Muscle of leg (tissue), 3 donors: ENCODE measurements at regions not wholly inside any gene's neighbourhood (a gene's known extent, or its start where the extent isn't known, plus 50 kb on each side); places are given as distances from the start of the nearest gene placed in this dataset.

Source experiments
- DNase-seq: peaks from one replicate; pipeline ENCODE4 v3.0.0; 2013
- H3K27ac ChIP-seq: one replicate; pipeline ENCODE4 v1.5.1; 2013; ENCODE audit warnings: mild to moderate bottlenecking, low read length, control low read depth
- H3K27me3 ChIP-seq: one replicate; pipeline ENCODE4 v1.6.1; 2013; ENCODE audit warnings: low read length; ENCODE audit not compliant: control insufficient read depth, insufficient read depth
- H3K36me3 ChIP-seq: one replicate; pipeline ENCODE4 v1.6.1; 2013; ENCODE audit warnings: low read length; ENCODE audit not compliant: control insufficient read depth, insufficient read depth
- H3K4me1 ChIP-seq: one replicate; pipeline ENCODE4 v1.6.1; 2013; ENCODE audit warnings: low read length; ENCODE audit not compliant: control insufficient read depth, insufficient read depth
- H3K4me3 ChIP-seq: one replicate; pipeline ENCODE4 v1.5.1; 2013; ENCODE audit warnings: low read length, control low read depth
- H3K9me3 ChIP-seq: replicated peaks from 2 replicates; pipeline ENCODE4 v1.6.1; 2013; ENCODE audit warnings: low read depth, low read length; ENCODE audit not compliant: control insufficient read depth
- WGBS: methylation state at CpG from one replicate; pipeline ENCODE4 v1.1.5; 2013; ENCODE audit warnings: missing lambda C conversion rate; ENCODE audit not compliant: insufficient coverage; 5-methylcytosine and 5-hydroxymethylcytosine counted together

DNA sequence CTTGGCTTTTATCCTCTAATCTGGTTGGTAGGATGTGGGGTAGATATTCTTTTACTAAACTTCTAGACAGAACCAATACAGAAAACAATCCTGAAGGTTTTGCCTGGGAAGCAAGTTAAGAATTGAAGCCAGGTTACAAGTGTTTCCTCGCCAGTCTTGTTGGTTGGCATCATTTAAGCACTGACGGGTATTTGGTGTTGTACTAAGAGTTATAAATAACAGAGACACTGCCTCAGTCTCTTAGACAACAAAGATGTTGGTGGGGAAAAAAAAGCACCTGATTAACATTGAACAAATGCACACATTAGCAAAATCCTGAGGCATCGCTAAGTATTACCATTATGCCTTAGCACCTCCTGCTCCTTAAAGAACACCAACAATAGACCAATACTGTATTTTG is 272.2 kb downstream of the BRINP2 start:
- no CpG with 5 or more reads among the region's 3 CpGs for WGBS
- Histone ChIP-seq H3K9me3 (no peaks in the 10 kb centered on the region), H3K27ac (no peak overlapping the region), H3K4me1 (no peaks in the 10 kb centered on the region), H3K36me3 (no peaks in the 10 kb centered on the region), H3K27me3 (no peaks in the 10 kb centered on the region), H3K4me3 (no peak overlapping the region)
- no peak for DNase-seq

- Histone ChIP-seq H3K27ac (no peak overlapping the region), H3K4me1 (no peaks in the 10 kb centered on the region), H3K4me3 (no peak overlapping the region), H3K9me3 (no peaks in the 10 kb centered on the region), H3K36me3 (no peaks in the 10 kb centered on the region), H3K27me3 (no peaks in the 10 kb centered on the region)
- WGBS = no CpG with 5 or more reads among the region's 6 CpGs
- no peak for DNase-seq
These were observed 271.8 kb downstream of the BRINP2 start for GRCh38 chr1:177442584-177442983.

DNA sequence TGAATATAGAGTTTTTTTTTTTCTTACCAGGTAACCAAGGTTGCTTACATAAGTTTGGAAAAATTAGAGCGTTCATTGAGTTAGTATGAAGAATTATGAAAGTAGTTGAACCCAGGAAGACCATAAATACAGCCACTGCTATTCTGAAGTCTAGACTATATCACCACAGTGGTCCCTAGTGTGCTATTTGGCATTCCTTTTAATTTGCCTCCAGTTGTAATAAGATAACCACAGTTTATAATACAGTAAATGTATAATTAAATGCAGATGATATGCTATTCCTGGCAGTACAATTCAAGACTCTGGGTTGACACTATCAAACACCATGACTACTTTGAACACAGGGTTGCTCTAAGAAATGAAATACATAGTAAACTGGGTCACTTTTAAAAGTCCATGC is 270.5 kb downstream of the BRINP2 start:
- Histone ChIP-seq H3K9me3 (no peaks in the 10 kb centered on the region), H3K4me1 (no peaks in the 10 kb centered on the region), H3K27me3 (no peaks in the 10 kb centered on the region), H3K27ac (no peak overlapping the region), H3K4me3 (no peak overlapping the region), H3K36me3 (no peaks in the 10 kb centered on the region)
- no peak for DNase-seq
- WGBS = no CpG with 5 or more reads among the region's 1 CpG

GRCh38 chr1:177440821-177441220 is 270.1 kb downstream of the BRINP2 start:
- DNase-seq = no peak
- H3K4me1 ChIP-seq = no peaks in the 10 kb centered on the region
- no peaks in the 10 kb centered on the region for H3K27me3 ChIP-seq
- H3K4me3 ChIP-seq = no peak overlapping the region
- no CpG with 5 or more reads among the region's 4 CpGs for WGBS
- no peaks in the 10 kb centered on the region for H3K36me3 ChIP-seq
- H3K27ac ChIP-seq = no peak overlapping the region
- H3K9me3 ChIP-seq = no peaks in the 10 kb centered on the region

DNA sequence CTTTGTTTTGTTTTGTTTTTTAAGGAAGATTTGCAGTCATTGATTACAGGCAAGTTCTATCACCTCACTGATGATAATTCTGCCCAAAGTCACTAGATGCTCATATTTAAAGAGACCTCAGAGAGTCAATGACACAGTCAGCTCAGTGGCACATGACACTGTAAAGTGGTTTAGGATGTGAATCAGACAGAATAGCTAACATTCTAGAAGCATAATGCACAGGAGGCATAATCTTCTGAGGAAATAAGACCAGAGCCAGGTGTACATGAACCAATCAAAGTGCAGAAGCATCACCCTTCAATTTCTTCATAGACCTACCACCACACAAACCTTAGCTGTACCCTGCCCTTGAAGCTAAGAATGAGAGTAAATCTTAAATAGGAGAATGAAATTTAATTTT is 268.5 kb downstream of the BRINP2 start:
- Histone ChIP-seq H3K27ac (no peak overlapping the region), H3K36me3 (no peaks in the 10 kb centered on the region), H3K9me3 (no peaks in the 10 kb centered on the region), H3K4me1 (no peaks in the 10 kb centered on the region), H3K4me3 (no peak overlapping the region), H3K27me3 (no peaks in the 10 kb centered on the region)
- no peak for DNase-seq

- Histone ChIP-seq H3K27me3 (no peaks in the 10 kb centered on the region), H3K4me1 (no peaks in the 10 kb centered on the region), H3K36me3 (no peaks in the 10 kb centered on the region), H3K9me3 (no peaks in the 10 kb centered on the region), H3K4me3 (no peak overlapping the region), H3K27ac (no peak overlapping the region)
- WGBS = no CpG with 5 or more reads among the region's 1 CpG
- DNase-seq = no peak
These were observed 264.6 kb downstream of the BRINP2 start for GRCh38 chr1:177435364-177435763.

DNA sequence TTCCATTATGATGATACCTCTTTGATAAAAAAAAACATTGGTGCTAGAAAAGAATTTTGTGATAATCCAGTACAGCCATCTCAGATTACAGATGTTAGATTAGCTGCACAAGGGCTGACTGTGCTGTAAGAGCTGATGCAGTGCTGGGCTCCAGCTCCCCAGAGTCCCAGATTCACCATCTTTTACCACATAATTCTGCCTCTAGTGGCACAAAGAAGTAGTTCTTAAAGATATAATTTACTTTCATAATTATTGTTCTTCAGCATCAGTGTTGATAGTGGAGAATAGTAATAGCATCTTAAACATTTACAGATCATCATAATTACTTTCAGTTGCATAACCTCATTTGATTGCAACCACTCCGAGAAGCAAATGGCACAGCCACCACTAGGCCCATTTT is 262.1 kb downstream of the BRINP2 start:
- H3K27ac ChIP-seq = no peak overlapping the region
- WGBS = 83% methylated on average over 1 of the region's 1 CpG
- H3K4me1 ChIP-seq = no peaks in the 10 kb centered on the region
- no peaks in the 10 kb centered on the region for H3K36me3 ChIP-seq
- no peak overlapping the region for H3K4me3 ChIP-seq
- H3K9me3 ChIP-seq = no peaks in the 10 kb centered on the region
- no peak for DNase-seq
- H3K27me3 ChIP-seq = no peaks in the 10 kb centered on the region

GRCh38 chr1:177431123-177431522 is 260.4 kb downstream of the BRINP2 start:
- no peak overlapping the region for H3K27ac ChIP-seq
- no peaks in the 10 kb centered on the region for H3K27me3 ChIP-seq
- no peaks in the 10 kb centered on the region for H3K9me3 ChIP-seq
- H3K4me3 ChIP-seq = no peak overlapping the region
- no peak for DNase-seq
- 56% methylated on average over 1 of the region's 1 CpG for WGBS
- no peaks in the 10 kb centered on the region for H3K4me1 ChIP-seq
- no peaks in the 10 kb centered on the region for H3K36me3 ChIP-seq

GRCh38 chr1:177429234-177429633 is 258.5 kb downstream of the BRINP2 start:
- Histone ChIP-seq H3K9me3 (no peaks in the 10 kb centered on the region), H3K27me3 (no peaks in the 10 kb centered on the region), H3K27ac (no peak overlapping the region), H3K4me1 (no peaks in the 10 kb centered on the region), H3K4me3 (no peak overlapping the region), H3K36me3 (no peaks in the 10 kb centered on the region)
- WGBS = no CpG with 5 or more reads among the region's 2 CpGs
- DNase-seq = no peak

DNA sequence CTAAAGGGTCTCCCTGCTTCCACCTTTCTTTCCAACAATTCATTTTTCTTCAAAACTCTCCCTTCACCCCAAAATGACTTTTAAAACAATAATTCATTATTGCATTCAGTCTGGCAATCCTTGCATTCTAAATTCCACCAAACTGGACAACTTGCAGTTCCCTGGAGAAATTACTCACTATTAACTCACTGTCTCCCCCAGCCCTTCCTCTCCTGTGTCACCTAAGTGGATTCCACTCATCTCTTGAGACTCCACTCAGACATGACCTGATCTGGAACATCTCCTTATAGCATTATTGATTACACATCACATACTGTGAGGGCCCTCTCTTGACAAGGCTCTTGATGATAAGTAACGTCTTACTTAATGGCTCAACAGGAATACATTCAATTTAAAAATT is 257.1 kb downstream of the BRINP2 start:
- H3K27me3 ChIP-seq = no peaks in the 10 kb centered on the region
- H3K4me1 ChIP-seq = no peaks in the 10 kb centered on the region
- H3K36me3 ChIP-seq = no peaks in the 10 kb centered on the region
- WGBS = no CpG with 5 or more reads among the region's 1 CpG
- H3K9me3 ChIP-seq = no peaks in the 10 kb centered on the region
- no peak overlapping the region for H3K4me3 ChIP-seq
- no peak overlapping the region for H3K27ac ChIP-seq
- DNase-seq = no peak

- no peak for DNase-seq
- H3K27ac ChIP-seq = no peak overlapping the region
- no peak overlapping the region for H3K4me3 ChIP-seq
- no peaks in the 10 kb centered on the region for H3K36me3 ChIP-seq
- no peaks in the 10 kb centered on the region for H3K9me3 ChIP-seq
- WGBS = no CpG with 5 or more reads among the region's 1 CpG
- no peaks in the 10 kb centered on the region for H3K27me3 ChIP-seq
- no peaks in the 10 kb centered on the region for H3K4me1 ChIP-seq
These were observed 255.7 kb downstream of the BRINP2 start for GRCh38 chr1:177426497-177426896.
